Ishikawa (cell line): ENCODE measurements at regions not wholly inside any gene's neighbourhood (a gene's known extent, or its start where the extent isn't known, plus 50 kb on each side); places are given as distances from the start of the nearest gene placed in this dataset.

ENCODE experiments used
- CEBPB ChIP-seq: IDR thresholded peaks from 2 replicates; pipeline ENCODE4 v1.6.1; 2012
- EP300 ChIP-seq: IDR thresholded peaks from 2 replicates; pipeline ENCODE4 v1.6.1; 2012; ENCODE audit warnings: borderline replicate concordance
- FOXM1 ChIP-seq: IDR thresholded peaks from 2 replicates; pipeline ENCODE4 v1.6.1; 2012; ENCODE audit warnings: low read depth, borderline replicate concordance
- RAD21 ChIP-seq: IDR thresholded peaks from 2 replicates; pipeline ENCODE4 v1.6.1; 2012; ENCODE audit warnings: low read depth
- TAF1 ChIP-seq: IDR thresholded peaks from 2 replicates; pipeline ENCODE4 v1.6.1; 2012; ENCODE audit warnings: low read depth, mild to moderate bottlenecking
- USF1 ChIP-seq: IDR thresholded peaks from 2 replicates; pipeline ENCODE4 v1.6.1; 2012
- YY1 ChIP-seq: IDR thresholded peaks from 2 replicates; pipeline ENCODE4 v1.6.1; 2012; ENCODE audit warnings: low read depth

- TF ChIP-seq FOXM1 (no peak), RAD21 (no peak), USF1 (no peak), TAF1 (no peak), YY1 (no peak), EP300 (no peak), CEBPB (no peak)
Measured at GRCh38 chr12:92404921-92405320, 259.3 kb upstream of the BTG1 start.
